ENCODE measurements at regions not wholly inside any gene's neighbourhood (a gene's known extent, or its start where the extent isn't known, plus 50 kb on each side); places are given as distances from the start of the nearest gene placed in this dataset.

GRCh38 chr6:40888456-40888990, 150.5 kb downstream of the UNC5CL start:
- DNase-seq (ENCODE audit: insufficient read length, low spot score) (no peak), FAIRE-seq (no peak)
- TF ChIP-seq CTCF (IDR thresholded peaks at IDR 0.05; ENCODE audit: insufficient read depth, missing control alignments), result no peak

GRCh38 chr6:40887792-40888340, 151.2 kb downstream of the UNC5CL start:
- no peak for FAIRE-seq
- TF ChIP-seq CTCF (IDR thresholded peaks at IDR 0.05; ENCODE audit: insufficient read depth, missing control alignments), result no peak

GRCh38 chr6:40887079-40887791, 151.8 kb downstream of the UNC5CL start:
- TF ChIP-seq CTCF (IDR thresholded peaks at IDR 0.05; ENCODE audit: insufficient read depth, missing control alignments), result no peak
- DNase-seq (ENCODE audit: insufficient read length, low spot score), result no peak
- no peak for FAIRE-seq

More at GRCh38 chr6:40887792-40888340, 151.2 kb downstream of the UNC5CL start:
- no peak for DNase-seq (ENCODE audit: insufficient read length, low spot score)

- FAIRE-seq (no peak), DNase-seq (ENCODE audit: insufficient read length, low spot score) (no peak)
- TF ChIP-seq CTCF (IDR thresholded peaks at IDR 0.05; ENCODE audit: insufficient read depth, missing control alignments), result no peak
Observed at GRCh38 chr6:40885139-40885774, 153.8 kb downstream of the UNC5CL start.

- no peak for TF ChIP-seq CTCF (IDR thresholded peaks at IDR 0.05; ENCODE audit: insufficient read depth, missing control alignments)
- FAIRE-seq (no peak), DNase-seq (ENCODE audit: insufficient read length, low spot score) (no peak)
Observed at GRCh38 chr6:40882323-40882997, 156.6 kb downstream of the UNC5CL start.

- FAIRE-seq, result no peak
- no peak for DNase-seq (ENCODE audit: insufficient read length, low spot score)
- TF ChIP-seq CTCF (IDR thresholded peaks at IDR 0.05; ENCODE audit: insufficient read depth, missing control alignments), result no peak
Observed at GRCh38 chr6:40881501-40881900, 157.5 kb downstream of the UNC5CL start.
